HCT116 (cell line): ENCODE measurements at regions not wholly inside any gene's neighbourhood (a gene's known extent, or its start where the extent isn't known, plus 50 kb on each side); places are given as distances from the start of the nearest gene placed in this dataset.

Experiments used
- ATAC-seq: fragments of 200-7000 bp; cut with Tn5 transposase; 2 replicates; pipeline ENCODE4 v1.9.1; 2020; ENCODE audit warnings: mild to moderate bottlenecking, moderate library complexity
- BruUV-seq: library from RNA; stranded (reverse); fragments of 400-500 nt; replicated peaks from 2 replicates; lab custom pipeline; 2021; lab: Mats Ljungman, UMichigan
- CTCF ChIA-PET: fragments of 300-600 bp; sonication (Branson Sonifier 250); formaldehyde crosslinking; loops from one replicate; lab custom pipeline; 2021; ENCODE audit warnings: antibody characterized with exemption; lab: Charles Lee
- POLR2A ChIA-PET: fragments of 300-600, 350-600 bp; sonication (Branson Sonifier 250); formaldehyde crosslinking; loops from one replicate; lab custom pipeline; 2021; ENCODE audit warnings: antibody characterized with exemption; lab: Charles Lee
- RAD21 ChIA-PET, 2 experiments: fragments of 300-600 bp; sonication (Branson Sonifier 250); formaldehyde crosslinking; loops; one replicate each; lab custom pipeline; 2023; ENCODE audit warnings: low total read pairs in 2 of 2; ENCODE audit not compliant: uncharacterized antibody in 2 of 2, unreplicated experiment in 2 of 2, low non-redundant PET in 1 of 2; lab: Charles Lee
- DNase-seq: peaks from one replicate; pipeline ENCODE4 v3.0.0-alpha.2; 2010; ENCODE audit warnings: low read depth, low spot score
- H2AFZ ChIP-seq: fragments of 200-600 bp; shearing (Covaris generic), sonication (generic); 2 replicates; pipeline ENCODE4 v1.6.1; 2017; ENCODE audit warnings: low read depth, mixed run types, mixed read lengths, antibody characterized with exemption, low read length; ENCODE audit not compliant: poor library complexity, severe bottlenecking
- H3K27ac ChIP-seq: 2 replicates; pipeline ENCODE4 v1.5.1; 2012; ENCODE audit warnings: low read depth, low read length
- H3K27me3 ChIP-seq: fragments of 200-600 bp; sonication (generic); 2 replicates; pipeline ENCODE4 v1.6.1; 2016; ENCODE audit warnings: mixed run types, low read length, mixed read lengths; ENCODE audit not compliant: insufficient read depth
- H3K36me3 ChIP-seq, 2 experiments: fragments of 200-500 bp in 1 of 2; fragments of 200-600 bp in 1 of 2; sonication (Bioruptor generic) in 1 of 2; sonication (generic) in 1 of 2; 2 replicates each; pipeline versions ENCODE4 v1.5.1 to v1.6.1; 2014 to 2016; ENCODE audit warnings: low read length in 2 of 2, inconsistent platforms in 1 of 2, mixed read lengths in 1 of 2, mixed run types in 1 of 2; ENCODE audit not compliant: insufficient read depth in 2 of 2, control insufficient read depth in 1 of 2
- H3K4me1 ChIP-seq, 2 experiments: fragments of 200-600 bp in 1 of 2; sonication (generic) in 1 of 2; 2 replicates each; pipeline versions ENCODE4 v1.5.1 to v1.6.1; 2012 to 2017; ENCODE audit warnings: low read length in 2 of 2, inconsistent platforms in 1 of 2, mild to moderate bottlenecking in 1 of 2, mixed read lengths in 1 of 2, mixed run types in 1 of 2, moderate library complexity in 1 of 2; ENCODE audit not compliant: insufficient read depth in 2 of 2, control insufficient read depth in 1 of 2
- H3K4me2 ChIP-seq: fragments of 200-600 bp; sonication (generic); 2 replicates; pipeline ENCODE4 v1.6.1; 2017; ENCODE audit warnings: mixed run types, low read length, mixed read lengths
- H3K4me3 ChIP-seq, 2 experiments: fragments of 200-600 bp in 1 of 2; sonication (generic) in 1 of 2; replicated peaks in 1 of 2; 2 replicates each; pipeline ENCODE4 v1.5.1; 2011 to 2016; ENCODE audit warnings: low read length in 2 of 2, control low read depth in 1 of 2, low read depth in 1 of 2, mild to moderate bottlenecking in 1 of 2, mixed read lengths in 1 of 2, mixed run types in 1 of 2
- H3K79me2 ChIP-seq: fragments of 200-600 bp; sonication (generic); 2 replicates; pipeline ENCODE4 v1.6.1; 2017; ENCODE audit warnings: mild to moderate bottlenecking, mixed run types, low read length, moderate library complexity, mixed read lengths; ENCODE audit not compliant: insufficient read depth
- H3K9ac ChIP-seq: fragments of 200-600 bp; sonication (generic); 2 replicates; pipeline ENCODE4 v1.6.1; 2016; ENCODE audit warnings: low read length, mixed read lengths
- H3K9me2 ChIP-seq: fragments of 200-600 bp; sonication (generic), shearing (Covaris generic); 2 replicates; pipeline ENCODE4 v1.6.1; 2017; ENCODE audit warnings: mixed run types, mild to moderate bottlenecking, moderate library complexity; ENCODE audit not compliant: insufficient read depth
- H3K9me3 ChIP-seq, 2 experiments: fragments of 200-500 bp in 1 of 2; fragments of 200-600 bp in 1 of 2; sonication (Bioruptor generic) in 1 of 2; sonication (generic) in 1 of 2; 2 replicates each; pipeline ENCODE4 v1.6.1; 2014 to 2017; ENCODE audit warnings: low read length in 2 of 2, mixed read lengths in 2 of 2, inconsistent platforms in 1 of 2, low read depth in 1 of 2, mild to moderate bottlenecking in 1 of 2, mixed run types in 1 of 2, moderate library complexity in 1 of 2; ENCODE audit not compliant: control insufficient read depth in 1 of 2, insufficient read depth in 1 of 2
- H4K20me1 ChIP-seq: fragments of 200-600 bp; sonication (generic), shearing (Covaris generic); 2 replicates; pipeline ENCODE4 v1.6.1; 2017; ENCODE audit warnings: mixed run types, mild to moderate bottlenecking, moderate library complexity; ENCODE audit not compliant: insufficient read depth
- CBX3 ChIP-seq: IDR thresholded peaks from 2 replicates; pipeline ENCODE4 v1.6.1; 2012; ENCODE audit warnings: low read depth
- CEBPB ChIP-seq: IDR thresholded peaks from 2 replicates; pipeline ENCODE4 v1.6.1; 2012; ENCODE audit warnings: low read depth
- EZH2phosphoT487 ChIP-seq: fragments of 200-600 bp; IDR thresholded peaks from 2 replicates; pipeline ENCODE4 v1.6.1; 2018; ENCODE audit warnings: antibody characterized with exemption, borderline replicate concordance
- FOSL1 ChIP-seq: IDR thresholded peaks from 2 replicates; pipeline ENCODE4 v1.6.1; 2012; ENCODE audit warnings: low read depth
- JUND ChIP-seq: IDR thresholded peaks from 2 replicates; pipeline ENCODE4 v1.6.1; 2012
- POLR2AphosphoS5 ChIP-seq: IDR thresholded peaks from 2 replicates; pipeline ENCODE4 v1.6.1; 2011; ENCODE audit warnings: mild to moderate bottlenecking, low read depth, low read length, moderate library complexity
- SIN3A ChIP-seq: IDR thresholded peaks from 2 replicates; pipeline ENCODE4 v1.6.1; 2012; ENCODE audit warnings: low read depth
- SP1 ChIP-seq: IDR thresholded peaks from 2 replicates; pipeline ENCODE4 v1.6.1; 2012; ENCODE audit warnings: low read depth
- SRF ChIP-seq: IDR thresholded peaks from 2 replicates; pipeline ENCODE4 v1.6.1; 2012; ENCODE audit warnings: low read depth
- TCF7L2 ChIP-seq: IDR thresholded peaks from 2 replicates; pipeline ENCODE4 v1.7.0; 2011; ENCODE audit warnings: borderline replicate concordance, inconsistent platforms; ENCODE audit not compliant: insufficient read depth, insufficient read length; ENCODE audit errors: extremely low read depth
- ZNF274 ChIP-seq: fragments of 200-500 bp; sonication (Bioruptor generic); IDR thresholded peaks from 2 replicates; pipeline ENCODE4 v1.6.1; 2014; ENCODE audit warnings: mild to moderate bottlenecking, low read depth, low read length, inconsistent platforms
- intact Hi-C: fragments of 100-400 bp; cut with micrococcal nuclease; formaldehyde crosslinking; loops from 2 replicates; pipeline ENCODE4 v1.10.0; 2022
- TF ChIP-seq, protein P1 (sequence below), 3 experiments: fragments of 200-600 bp in 1 of 3; sonication (generic) in 1 of 3; IDR thresholded peaks in 2 of 3; conservative IDR thresholded peaks in 1 of 3; 2 replicates each; pipeline ENCODE4 v1.5.1; 2012 to 2017; ENCODE audit warnings: low read depth in 2 of 3, low read length in 2 of 3, antibody characterized with exemption in 1 of 3, borderline replicate concordance in 1 of 3, control low read depth in 1 of 3, mild to moderate bottlenecking in 1 of 3, mixed read lengths in 1 of 3, mixed run types in 1 of 3, moderate library complexity in 1 of 3; ENCODE audit not compliant: insufficient read depth in 1 of 3
- TF ChIP-seq, protein P2 (sequence below): IDR thresholded peaks from 2 replicates; pipeline ENCODE4 v1.6.1; 2011; ENCODE audit warnings: mild to moderate bottlenecking, low read length, moderate library complexity; ENCODE audit not compliant: insufficient replicate concordance; ENCODE audit errors: extremely low read depth
- TF ChIP-seq, protein P3 (sequence below): IDR thresholded peaks from 2 replicates; pipeline ENCODE4 v1.6.1; 2012
- TF ChIP-seq, protein P4 (sequence below): IDR thresholded peaks from 2 replicates; pipeline ENCODE4 v1.6.1; 2012

DNA sequence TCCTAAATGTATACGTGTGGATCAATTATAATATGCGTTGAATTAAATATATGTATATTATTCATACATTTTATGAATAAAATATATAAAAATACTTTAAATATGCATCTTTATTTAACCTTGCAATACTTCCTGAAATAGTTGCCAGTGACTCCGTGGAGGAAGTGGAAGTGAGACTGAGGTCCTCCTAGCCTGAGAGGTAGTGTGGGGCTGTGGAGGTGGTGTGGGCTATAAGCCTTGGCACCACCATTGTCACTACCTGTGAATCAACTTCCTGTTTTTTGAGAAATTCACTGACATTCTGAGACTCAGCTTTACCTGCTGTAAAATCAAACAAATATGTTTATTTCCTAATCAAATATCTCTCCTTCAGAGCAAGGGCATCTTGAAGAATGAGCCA, 514.2 kb downstream of the VRK1 start (continued):
- TF ChIP-seq, protein P1, sequence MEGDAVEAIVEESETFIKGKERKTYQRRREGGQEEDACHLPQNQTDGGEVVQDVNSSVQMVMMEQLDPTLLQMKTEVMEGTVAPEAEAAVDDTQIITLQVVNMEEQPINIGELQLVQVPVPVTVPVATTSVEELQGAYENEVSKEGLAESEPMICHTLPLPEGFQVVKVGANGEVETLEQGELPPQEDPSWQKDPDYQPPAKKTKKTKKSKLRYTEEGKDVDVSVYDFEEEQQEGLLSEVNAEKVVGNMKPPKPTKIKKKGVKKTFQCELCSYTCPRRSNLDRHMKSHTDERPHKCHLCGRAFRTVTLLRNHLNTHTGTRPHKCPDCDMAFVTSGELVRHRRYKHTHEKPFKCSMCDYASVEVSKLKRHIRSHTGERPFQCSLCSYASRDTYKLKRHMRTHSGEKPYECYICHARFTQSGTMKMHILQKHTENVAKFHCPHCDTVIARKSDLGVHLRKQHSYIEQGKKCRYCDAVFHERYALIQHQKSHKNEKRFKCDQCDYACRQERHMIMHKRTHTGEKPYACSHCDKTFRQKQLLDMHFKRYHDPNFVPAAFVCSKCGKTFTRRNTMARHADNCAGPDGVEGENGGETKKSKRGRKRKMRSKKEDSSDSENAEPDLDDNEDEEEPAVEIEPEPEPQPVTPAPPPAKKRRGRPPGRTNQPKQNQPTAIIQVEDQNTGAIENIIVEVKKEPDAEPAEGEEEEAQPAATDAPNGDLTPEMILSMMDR (IDR thresholded peaks at IDR 0.05 in 2 of 3, conservative IDR thresholded peaks at IDR 0.05 in 1 of 3; ENCODE audit: borderline replicate concordance in 1 of 3, insufficient read depth in 1 of 3, low read depth in 2 of 3, low read length in 2 of 3): no peak
- TF ChIP-seq TCF7L2 (no peak), SIN3A (no peak), JUND (no peak), SRF (no peak), SP1 (no peak), ZNF274 (no peak)
- TF ChIP-seq, protein P2, sequence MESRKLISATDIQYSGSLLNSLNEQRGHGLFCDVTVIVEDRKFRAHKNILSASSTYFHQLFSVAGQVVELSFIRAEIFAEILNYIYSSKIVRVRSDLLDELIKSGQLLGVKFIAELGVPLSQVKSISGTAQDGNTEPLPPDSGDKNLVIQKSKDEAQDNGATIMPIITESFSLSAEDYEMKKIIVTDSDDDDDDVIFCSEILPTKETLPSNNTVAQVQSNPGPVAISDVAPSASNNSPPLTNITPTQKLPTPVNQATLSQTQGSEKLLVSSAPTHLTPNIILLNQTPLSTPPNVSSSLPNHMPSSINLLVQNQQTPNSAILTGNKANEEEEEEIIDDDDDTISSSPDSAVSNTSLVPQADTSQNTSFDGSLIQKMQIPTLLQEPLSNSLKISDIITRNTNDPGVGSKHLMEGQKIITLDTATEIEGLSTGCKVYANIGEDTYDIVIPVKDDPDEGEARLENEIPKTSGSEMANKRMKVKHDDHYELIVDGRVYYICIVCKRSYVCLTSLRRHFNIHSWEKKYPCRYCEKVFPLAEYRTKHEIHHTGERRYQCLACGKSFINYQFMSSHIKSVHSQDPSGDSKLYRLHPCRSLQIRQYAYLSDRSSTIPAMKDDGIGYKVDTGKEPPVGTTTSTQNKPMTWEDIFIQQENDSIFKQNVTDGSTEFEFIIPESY: no peak
- TF ChIP-seq, protein P3, sequence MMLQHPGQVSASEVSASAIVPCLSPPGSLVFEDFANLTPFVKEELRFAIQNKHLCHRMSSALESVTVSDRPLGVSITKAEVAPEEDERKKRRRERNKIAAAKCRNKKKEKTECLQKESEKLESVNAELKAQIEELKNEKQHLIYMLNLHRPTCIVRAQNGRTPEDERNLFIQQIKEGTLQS: no peak
- TF ChIP-seq, protein P4, sequence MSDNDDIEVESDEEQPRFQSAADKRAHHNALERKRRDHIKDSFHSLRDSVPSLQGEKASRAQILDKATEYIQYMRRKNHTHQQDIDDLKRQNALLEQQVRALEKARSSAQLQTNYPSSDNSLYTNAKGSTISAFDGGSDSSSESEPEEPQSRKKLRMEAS: no peak

DNA sequence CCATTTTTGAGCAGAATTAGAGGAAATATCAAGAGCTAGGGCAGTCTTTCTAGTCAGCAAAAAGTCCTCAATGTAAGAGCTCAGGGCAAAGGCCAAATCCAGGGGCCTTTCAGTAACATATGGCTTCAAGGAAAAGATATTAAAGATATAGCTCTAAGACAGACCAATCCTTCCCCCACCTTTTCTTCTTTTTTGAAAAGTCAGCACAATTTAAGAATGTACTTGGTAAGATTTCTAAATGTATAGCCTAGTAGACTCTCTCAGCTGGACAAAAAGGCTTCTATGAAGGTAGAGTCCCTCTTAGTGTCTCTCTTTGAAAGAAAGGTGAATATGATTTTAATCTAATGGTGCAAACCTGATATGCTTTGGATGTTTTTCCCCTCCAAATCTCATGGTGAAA, 515.7 kb downstream of the VRK1 start:
- Histone ChIP-seq H3K36me3 (no peaks in the 10 kb centered on the region), H3K9ac (no peak overlapping the region)
- no peak for TF ChIP-seq EZH2phosphoT487
- TF ChIP-seq POLR2AphosphoS5: no peak
- no peak for TF ChIP-seq FOSL1
- no peak for TF ChIP-seq SP1
- no peak for TF ChIP-seq ZNF274
- TF ChIP-seq, protein P2: no peak
- no peak for TF ChIP-seq CBX3
- TF ChIP-seq, protein P3: no peak
- TF ChIP-seq SRF: no peak
- no peak for TF ChIP-seq CEBPB
- TF ChIP-seq, protein P1 (IDR thresholded peaks at IDR 0.05 in 2 of 3, conservative IDR thresholded peaks at IDR 0.05 in 1 of 3; ENCODE audit: borderline replicate concordance in 1 of 3, insufficient read depth in 1 of 3, low read depth in 2 of 3, low read length in 2 of 3): no peak

More for the DNA sequence above, 515.7 kb downstream of the VRK1 start:
- Histone ChIP-seq H3K79me2 (no peaks in the 10 kb centered on the region), H4K20me1 (no peaks in the 10 kb centered on the region), H3K27ac (no peak overlapping the region), H3K9me3 (no peaks in the 10 kb centered on the region), H3K4me1 (no peaks in the 10 kb centered on the region), H3K27me3 (0 out of 2 replicates have a peak, but pooled peaks cover 5% of the 10 kb centered on the region), H3K4me2 (no peak overlapping the region), H3K4me3 (no peak overlapping the region), H2AFZ (no peak overlapping the region), H3K9me2 (no peaks in the 10 kb centered on the region)
- intact Hi-C loops: no loop called here
- no peak for ATAC-seq
- no TSS peak for BruUV-seq
- POLR2A ChIA-PET: no interaction called here
- no peak for DNase-seq
- RAD21 ChIA-PET: no interaction called here
- CTCF ChIA-PET: no interaction called here
